GM04503 (cell line): ENCODE measurements at regions not wholly inside any gene's neighbourhood (a gene's known extent, or its start where the extent isn't known, plus 50 kb on each side); places are given as distances from the start of the nearest gene placed in this dataset.

Source experiments
- DNase-seq: peaks from one replicate; pipeline ENCODE4 v3.0.0-alpha.2; 2012; ENCODE audit warnings: low read depth

DNA sequence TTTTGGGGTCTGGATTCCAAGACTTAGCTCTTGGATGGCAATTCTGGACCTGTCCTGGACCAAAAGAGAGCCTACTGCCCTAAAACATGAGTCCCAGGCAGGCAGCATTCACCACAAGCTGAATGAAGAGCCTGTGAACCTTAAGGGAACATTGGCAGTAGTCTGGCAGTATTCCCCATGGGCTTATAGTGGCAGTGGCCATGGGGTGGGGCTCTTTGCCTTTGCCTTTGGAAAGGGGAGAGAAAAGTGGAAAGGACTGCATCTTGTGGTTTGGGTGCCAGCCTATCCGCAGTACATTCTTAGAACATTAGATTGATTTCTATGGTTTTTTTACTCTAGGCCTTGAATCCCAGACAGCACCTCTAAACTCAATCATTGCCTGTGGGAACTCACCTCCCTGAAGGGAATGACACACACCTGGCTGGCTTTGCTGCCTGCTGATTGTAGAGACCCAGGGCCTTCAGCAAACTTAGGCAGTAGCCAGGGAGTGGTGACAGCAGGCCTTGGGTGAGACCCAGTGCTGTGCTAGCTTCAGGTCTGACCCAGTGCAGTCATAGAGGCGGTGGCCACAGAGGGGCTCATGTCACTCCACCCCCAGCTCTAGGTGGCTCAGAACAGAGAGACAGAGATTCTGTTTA is 216.3 kb downstream of the CETN3 start:
- no peak for DNase-seq

DNA sequence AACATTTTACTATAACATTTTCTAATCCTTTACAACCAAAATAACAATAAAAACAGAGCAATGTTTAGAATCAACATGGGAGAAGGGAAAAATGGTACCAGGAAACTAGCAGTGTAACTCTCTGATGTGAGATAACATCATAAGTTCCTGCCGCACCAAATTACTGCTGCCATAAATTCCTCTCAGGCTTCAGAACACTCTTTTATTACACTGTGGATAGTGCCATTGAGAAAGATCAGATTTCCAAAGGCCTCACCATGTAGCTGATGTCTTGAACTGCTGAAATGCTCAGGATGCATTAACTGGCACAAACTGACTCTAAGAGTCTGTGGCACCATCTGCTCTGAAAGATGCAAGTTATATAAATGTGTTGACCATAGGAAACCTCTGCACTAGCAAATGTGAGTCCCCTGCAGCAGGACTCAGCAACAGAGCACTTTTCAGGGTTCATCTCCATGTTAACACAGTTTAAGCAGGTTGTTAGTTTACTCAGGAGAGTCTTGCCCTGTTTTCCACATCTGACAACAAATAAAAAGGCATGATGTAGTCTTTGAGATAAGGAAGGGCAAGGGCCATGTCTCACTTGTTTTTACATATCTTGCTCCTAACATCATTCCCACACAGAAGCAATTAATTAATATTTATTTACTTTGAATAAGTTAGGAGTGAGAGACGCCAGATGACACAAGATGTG is 218.1 kb downstream of the CETN3 start:
- no peak for DNase-seq

DNA sequence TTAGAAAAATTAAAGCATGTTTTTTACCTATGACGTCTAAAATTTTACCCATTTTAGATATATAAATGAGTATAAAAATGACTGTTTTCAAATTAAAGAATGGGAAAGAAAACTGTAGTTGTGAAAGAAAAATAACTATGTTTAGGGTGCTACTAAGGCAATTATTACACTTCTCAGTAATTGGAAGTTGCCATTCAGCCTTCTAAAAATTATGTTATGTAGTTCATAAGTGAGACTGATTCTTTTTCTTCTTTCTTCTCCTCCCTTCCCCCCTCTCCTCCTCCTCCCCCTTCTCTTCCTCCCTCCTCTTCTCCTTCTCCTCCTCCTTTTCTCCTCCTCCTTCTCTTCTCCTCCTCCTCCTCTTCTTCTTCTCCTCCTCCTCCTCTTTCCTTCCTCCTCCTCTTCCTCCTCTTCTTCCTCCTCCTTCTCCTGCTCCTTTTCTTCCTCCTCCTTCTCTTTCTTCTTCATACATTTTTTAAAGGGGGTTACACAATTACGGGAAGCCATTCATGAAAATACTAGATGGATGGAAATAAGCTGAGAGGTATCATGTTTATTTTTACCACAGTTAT is 223.6 kb downstream of the CETN3 start:
- no peak for DNase-seq

DNA sequence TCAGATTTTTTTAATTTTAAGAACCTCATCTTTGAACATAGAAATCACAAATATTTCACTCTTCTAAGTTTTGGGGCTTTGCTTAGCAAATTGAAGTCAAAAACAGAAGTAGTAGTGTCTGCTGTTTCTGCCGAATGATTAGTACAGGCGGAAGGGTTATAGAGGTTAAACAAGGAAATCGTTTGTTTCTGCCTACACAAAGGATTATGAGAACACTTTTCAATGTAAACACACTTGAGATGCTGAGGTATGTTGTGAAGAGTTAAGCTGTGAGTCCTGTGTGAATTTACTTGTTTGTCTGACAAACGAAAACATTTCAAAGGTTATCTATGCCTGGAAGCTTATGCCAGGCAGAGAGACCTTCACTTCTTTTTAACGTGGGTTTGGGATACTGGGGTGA is 224.8 kb downstream of the CETN3 start:
- DNase-seq = no peak

DNA sequence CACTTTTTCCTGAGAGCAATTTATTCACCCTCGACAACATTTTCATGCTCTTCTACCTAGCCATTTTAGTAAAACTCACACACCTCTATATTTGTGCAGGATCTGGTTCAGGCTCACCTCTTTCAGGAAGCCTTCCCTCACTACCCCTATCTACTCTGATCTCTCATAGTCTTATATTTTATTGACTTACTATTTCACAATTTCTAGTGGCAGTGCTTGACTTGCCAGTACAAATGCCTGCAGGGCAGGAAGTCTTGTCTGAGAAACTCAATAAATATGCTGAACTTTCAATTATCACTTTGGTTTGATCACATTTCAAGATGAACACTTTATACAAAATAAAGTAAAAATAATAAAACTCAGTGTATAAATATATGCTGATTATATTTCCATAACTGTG is 226.8 kb downstream of the CETN3 start:
- no peak for DNase-seq

DNA sequence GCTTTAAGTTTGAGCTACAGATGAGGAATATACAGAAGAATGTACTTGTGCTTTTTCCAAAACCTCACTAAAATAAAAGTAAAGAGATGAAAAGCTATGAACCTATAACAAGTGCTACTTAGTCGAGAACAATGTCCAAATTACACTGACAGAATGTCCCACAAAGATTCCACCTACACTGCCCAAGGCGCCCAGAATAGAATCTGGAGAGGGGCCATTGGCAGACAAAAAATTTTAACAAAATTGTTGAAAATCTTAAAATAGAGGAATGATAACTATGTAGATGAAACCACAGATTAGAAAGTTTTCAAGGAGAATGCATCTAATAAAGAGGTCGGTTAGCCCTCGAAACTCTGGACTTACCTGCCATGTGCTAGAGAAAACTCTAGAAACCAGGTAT is 235.3 kb downstream of the CETN3 start:
- DNase-seq = no peak

DNA sequence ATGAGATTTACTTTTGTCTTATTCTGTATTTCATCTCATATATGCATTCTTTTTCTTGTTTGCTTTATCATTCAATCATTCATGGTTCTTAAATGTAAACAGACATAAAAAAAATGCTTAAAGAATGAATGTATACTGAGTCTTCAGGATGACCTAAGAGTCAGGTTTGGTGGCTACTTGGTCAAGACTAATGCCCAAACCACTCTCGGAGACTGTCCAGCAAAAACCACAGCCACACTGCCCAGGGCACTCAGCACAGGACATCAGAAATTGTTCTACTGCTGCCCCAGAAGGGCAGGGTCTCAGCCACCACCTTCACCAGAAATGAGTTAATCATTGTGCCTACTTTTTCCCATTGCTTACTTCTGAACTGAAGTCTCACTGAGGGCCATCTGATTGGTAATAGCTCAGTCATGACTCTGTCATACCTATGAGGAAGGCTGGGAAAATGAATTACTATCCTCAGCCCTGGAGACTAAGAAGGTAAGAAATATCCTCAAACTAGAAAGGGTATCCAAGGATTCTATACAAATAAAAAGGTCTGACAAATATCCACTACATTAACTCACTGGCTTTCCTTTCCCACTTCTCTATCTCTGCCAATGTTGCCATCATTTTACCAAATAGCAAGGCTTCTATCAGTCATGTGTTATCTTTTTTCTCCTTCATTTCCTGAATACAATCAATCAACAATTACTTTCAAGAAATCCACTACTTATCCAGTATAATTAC is 236.1 kb downstream of the CETN3 start:
- DNase-seq = no peak

DNA sequence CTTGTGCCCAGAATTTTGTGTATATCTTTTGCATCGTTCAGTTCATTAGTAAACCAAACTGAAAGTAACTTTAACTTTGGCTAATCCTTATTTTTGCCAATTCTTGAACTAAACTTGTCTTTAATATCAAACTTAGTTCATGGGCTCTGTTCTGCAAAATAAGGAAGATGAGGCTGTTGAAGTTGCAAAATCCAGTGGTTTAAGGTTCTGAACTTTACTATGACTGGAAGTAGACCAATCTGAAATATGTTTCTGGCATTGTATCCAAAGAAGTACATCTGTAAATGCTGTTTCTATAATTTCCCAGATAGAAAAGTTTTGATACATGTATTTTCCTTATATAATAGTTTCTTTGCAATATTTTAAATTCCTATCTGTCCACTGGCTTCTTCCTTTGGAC is 238.1 kb downstream of the CETN3 start:
- DNase-seq = no peak

DNA sequence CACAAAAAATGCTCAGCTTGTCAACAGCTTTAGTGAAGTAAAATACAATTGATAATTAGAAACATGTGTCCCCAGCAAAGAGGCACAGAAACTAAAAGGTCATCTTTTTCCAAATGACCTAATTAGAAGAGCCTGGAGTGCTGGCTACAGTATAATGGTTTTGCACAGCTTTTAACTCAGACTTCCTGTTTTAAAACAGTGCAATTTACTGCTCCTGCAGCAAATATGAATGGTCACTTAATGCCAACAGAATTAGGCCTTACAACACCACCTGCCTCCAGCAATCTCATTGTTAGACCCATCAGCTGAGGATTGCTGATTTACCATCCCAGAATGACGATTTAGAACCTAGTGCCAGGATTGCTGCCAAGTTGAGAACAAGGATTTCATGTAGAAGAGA is 239.3 kb downstream of the CETN3 start:
- DNase-seq = no peak

DNA sequence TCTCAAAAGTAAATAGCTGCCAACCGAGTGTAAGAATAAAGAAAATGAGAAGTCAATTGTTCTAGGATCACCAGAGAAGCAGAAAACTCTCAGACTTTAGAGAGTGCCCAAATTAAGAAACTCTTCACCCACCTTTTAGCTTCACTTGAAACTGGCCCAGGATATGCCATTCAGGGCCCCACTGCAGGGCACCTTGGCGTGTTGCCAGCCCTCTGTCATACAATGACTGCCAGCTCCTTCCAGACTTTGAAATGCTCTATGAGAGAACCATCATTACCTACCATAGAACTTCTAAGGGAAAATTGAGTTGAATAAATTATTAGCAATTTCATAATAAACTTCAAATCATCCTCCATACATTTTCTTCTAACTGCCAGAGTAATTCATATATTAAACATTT is 240.5 kb downstream of the CETN3 start:
- no peak for DNase-seq

DNA sequence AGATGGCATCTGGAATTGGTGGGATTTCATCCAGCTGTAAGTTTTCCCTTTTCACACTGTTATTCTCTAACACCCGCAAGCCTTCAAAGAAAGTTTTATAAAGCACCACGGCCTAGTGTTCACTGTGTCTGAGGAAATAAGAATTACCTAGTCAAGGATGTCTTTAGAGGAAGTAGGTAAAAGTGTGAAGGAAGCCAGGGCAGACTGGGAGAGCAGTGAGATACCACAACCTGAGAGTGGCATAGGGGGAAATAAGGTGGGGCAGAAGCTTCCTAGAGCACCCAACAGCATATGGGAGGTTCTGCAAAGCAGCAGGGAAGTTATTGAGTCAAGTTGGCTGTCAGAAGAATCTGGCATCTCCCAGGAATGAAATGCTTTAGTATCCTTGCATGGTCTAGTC is 241.2 kb downstream of the CETN3 start:
- DNase-seq = no peak

DNA sequence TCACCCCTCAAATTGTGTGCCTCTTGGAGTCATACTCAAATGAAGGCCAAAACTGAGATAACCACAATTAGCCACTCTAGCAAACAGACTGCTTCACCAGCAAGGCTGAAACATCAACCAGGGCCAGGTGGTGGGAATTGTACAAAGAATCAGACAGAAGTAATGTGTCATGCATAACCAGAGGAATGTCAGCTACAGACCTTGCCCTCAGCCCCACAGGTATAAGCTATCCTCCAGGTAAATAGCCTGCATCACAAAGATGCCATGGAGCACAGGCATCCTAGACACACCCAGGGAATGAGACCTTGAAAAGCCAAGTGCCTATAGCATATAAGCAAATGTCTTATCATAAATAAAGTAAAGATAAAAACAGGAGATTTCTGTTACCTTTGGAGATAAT is 242.7 kb downstream of the CETN3 start:
- no peak for DNase-seq

DNA sequence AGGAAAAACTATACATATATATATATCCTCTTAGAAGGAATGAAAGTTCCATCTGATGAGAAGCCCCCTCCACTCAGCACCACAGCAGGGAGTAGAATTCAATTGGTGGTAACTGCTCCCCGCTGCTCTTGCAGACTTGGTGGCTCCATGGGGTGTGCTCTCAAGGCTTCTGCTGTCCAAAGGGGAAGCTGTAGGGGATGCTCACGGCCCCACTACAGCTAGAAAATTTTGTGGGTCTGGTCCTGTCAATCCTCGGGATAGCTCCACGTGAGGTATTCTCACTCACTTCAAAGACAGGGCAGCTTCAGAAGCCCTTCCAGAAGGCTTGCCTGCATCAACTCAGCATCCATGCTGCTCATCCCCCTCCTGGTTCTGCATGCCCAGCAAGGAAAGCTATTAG is 247.2 kb downstream of the CETN3 start:
- DNase-seq = no peak

DNA sequence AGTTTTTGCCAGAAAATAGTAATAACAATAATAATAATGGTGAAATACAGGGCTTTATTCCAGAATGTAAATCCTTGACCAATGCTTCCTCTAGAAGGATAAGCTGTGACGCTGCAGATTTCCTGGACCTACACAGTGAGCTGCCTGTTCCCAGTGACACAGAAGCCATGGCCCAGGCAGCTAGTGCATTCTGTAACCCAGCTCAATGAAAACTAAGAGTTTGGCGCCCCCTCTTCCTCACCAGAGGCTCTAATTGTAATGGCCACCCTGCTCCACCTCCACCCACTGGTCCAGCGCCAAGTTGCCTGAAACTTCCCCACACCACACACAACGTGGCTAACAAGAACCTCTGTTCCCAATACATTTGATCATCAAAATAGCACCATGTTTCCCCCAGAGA is 248.1 kb downstream of the CETN3 start:
- no peak for DNase-seq

DNA sequence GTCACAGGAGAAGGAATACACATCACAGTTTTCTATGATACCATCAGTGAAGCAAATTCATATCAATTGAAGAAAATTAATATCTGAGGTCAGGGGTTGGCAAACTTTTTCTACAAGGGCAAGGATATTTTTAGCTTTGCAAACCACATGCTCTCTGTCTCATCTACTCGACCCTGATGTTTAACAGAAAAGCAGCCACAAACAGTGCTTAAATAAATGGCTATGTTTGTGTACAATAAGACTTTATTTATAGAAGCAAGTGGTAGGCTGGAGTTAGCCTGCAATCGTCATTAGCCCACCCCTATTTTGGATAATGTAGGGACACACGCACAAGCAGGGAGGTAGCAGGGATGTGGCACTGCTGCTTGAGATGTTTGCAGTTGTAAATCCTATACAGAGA is 251.4 kb downstream of the CETN3 start:
- no peak for DNase-seq

DNA sequence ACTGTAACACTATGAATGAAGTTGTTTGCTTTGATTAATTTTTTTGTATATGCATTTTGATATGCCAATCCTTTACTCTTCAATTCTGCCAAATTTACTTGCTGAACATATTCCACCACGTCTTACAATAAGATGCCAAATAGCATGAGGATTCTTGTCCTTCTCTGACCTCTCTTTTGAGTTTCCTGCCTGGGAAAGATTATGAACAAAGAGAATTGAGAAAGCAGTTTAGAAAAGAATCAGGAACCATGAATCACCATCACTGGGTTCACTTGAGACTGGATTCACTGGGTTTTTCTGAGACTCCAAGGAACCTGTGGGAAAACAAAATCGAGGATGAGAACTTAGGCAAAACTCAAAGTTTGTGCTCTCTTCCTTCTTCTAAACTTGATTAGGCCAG is 256.5 kb downstream of the CETN3 start:
- no peak for DNase-seq

DNA sequence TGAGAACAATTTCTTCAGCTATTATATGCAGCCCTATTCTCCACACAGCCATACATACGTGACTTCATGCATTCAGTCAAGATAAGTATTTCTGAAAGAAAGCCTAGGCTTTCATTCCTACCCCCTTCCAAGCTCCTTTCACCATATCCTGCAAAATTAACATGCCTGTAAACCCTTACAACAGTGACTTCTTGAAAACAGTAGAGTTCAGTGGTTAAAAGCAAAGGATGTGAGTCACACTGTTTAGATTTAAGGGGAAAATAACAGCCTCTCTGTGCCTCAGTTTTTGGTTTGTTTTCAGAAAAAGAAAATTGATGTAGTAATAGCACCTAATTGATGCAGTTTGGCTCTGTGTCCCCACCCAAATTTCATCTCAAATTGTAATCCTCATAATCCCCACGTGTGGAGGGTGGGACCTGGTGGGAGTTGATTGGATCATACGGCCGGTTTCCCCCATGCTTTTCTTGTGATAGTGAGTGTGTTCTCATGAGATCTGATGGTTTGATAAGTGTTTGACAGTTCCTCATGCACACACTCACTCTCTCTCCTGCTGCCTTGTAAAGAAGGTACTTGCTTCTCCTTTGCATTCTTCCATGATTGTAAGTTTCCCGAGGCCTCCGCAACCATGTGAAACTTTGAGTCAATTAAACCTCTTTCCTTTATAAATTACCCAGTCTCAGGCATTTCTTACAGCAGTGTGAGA is 264.8 kb downstream of the CETN3 start:
- no peak for DNase-seq

DNA sequence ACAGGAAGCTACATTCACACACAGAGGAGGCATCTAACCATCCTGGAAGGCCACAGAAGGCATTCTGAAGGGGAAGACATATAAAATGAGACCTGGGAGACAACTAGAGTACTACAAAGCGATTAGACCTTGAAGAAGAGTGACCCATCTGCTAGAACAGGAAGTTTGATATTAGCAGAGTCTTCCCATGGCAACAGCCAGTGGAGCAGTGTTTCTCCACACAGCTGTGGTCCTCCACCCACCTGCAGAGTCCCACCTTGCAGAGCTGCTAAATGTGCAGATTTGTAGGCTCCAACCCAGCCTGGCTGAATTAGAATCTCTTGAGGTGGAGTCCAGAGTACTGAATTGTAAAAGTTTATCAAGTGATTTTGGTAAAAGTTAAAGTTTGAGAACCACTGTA is 267.0 kb downstream of the CETN3 start:
- DNase-seq = no peak

DNA sequence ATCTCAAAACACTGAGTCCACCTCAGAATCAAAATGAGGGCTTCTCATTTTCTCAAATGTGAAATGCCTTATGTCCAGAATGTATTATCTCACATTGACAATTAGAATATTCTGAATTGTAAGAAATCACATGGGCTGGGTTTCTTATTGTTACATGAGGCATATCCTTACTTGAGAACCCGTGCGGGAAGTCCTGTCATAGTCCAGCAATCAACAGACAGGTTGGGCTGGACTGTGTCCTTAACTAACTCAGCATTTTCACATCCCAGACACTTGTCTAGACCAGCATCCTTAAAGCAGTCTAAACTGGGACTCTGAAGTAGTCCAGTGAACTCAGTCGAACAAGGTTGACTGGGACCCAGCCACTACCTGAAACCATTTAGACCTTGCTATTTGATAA is 267.6 kb downstream of the CETN3 start:
- DNase-seq = no peak

DNA sequence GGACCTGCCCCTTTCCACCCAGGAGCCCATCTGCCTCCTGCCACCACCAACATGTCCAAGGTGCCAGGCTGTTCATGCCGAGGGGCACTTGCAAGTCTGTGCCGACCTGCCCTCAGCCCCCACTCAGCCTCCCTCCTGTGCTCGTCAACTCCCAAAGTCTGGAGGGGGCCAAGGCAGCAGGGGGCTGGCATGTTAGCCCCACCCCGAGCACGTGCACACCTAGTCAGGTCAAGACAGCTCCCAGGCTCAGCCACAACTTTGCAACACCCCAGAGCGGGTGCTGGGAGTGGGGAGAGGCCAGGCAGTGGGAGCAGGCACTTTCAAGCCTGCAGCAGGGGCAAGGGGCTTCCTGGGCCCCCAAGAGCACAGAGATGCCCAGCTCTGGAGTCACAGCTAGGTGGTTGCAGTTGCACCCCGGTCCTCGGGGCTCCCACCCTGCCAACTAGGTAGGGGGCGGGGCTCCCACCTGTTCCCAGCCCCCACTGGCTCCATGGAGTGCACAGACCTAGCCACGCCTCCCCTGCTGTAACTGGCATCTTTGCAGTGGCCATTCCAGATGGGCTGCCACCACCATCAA is 272.5 kb downstream of the CETN3 start:
- DNase-seq = no peak

DNA sequence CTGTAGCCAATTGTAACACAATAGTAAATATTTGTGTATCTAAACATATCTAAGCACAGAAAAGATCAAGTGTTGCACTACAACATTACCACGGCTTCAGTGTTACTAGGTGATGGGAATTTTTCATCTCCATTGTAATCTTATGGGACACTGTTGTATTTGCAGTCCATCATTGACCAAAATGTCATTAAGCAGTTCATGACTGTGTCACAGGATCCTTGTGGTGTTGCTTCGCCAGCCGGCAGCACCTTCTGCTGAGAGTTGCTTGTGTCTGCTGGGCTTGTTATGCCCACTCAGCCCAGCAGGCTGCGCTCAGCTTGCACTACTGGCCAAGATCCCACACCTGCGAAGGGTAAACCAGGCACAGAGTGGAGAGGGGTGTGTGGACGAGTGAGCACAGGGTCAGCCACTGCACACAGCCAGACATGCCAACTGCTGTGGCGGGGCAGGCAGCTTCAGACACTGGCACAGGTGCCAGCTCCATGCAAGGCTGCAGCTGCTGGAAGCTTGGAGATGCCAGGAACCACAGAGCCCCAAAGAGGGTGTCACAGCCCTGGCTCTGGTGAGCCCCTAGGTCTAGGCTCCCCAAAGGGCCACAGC is 273.7 kb downstream of the CETN3 start:
- DNase-seq = no peak

DNA sequence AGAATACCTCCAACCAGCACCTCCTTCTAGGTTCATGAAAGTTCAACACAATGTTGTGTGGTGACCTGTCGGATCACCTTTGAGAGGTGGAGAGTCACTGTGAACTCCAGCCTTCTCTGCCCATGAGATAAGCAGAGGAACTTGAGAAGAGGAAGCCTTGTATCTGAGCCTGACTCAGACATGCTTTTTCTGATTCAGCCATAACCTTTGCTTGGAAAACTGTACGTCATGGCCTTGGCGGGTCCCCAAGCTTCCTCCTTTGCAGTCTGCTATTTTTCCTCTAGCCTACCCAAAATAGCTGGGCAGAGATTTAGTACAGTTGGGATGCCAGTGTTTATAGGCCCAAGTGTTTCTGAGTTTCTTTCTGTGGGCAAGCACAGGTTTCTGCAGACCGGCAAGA is 274.7 kb downstream of the CETN3 start:
- DNase-seq = no peak
